ENCODE measurements at regions not wholly inside any gene's neighbourhood (a gene's known extent, or its start where the extent isn't known, plus 50 kb on each side); places are given as distances from the start of the nearest gene placed in this dataset.
A peak's percentile ranks its signal among the peaks of the same experiment; 100 is the strongest.

GRCh38 chr2:176934131-176934530, 278.5 kb upstream of the HNRNPA3 start:
- Histone ChIP-seq H3K27me3 (peaks cover 2% of the 10 kb centered on the region), H3K27ac (no peak overlapping the region)
- WGBS (ENCODE audit: low lambda C conversion rate, missing lambda C conversion rate): 95% methylated on average over 5 of the region's 5 CpGs

GRCh38 chr2:176934869-176935415, 277.7 kb upstream of the HNRNPA3 start:
- H3K9me2 ChIP-seq (replicated peaks; ENCODE audit: insufficient read depth): no peaks in the 10 kb centered on the region
- no peak overlapping the region for H3K4me2 ChIP-seq
- 50% methylated on average over 7 of the region's 7 CpGs for whole genome bisulfite sequencing (ENCODE audit: low lambda C conversion rate, missing lambda C conversion rate)
- H3K9me3 ChIP-seq (ENCODE audit: low read depth): no peaks in the 10 kb centered on the region
- no peak overlapping the region for H3K4me3 ChIP-seq
- TF ChIP-seq EZH2 (IDR thresholded peaks at IDR 0.05; ENCODE audit: borderline replicate concordance) (no peak), EZH2phosphoT487 (IDR thresholded peaks at IDR 0.05; ENCODE audit: low read depth, severe bottlenecking, unreplicated experiment) (no peak), CTCF (IDR thresholded peaks at IDR 0.05; ENCODE audit: poor library complexity) (no peak)
- H3K79me2 ChIP-seq: no peaks in the 10 kb centered on the region
- no peaks in the 10 kb centered on the region for H3K4me1 ChIP-seq (ENCODE audit: insufficient read depth)
- peak; percentile 16 for DNase-seq (ENCODE audit: low spot score)
- peaks cover 8% of the 10 kb centered on the region for H3K27me3 ChIP-seq
- H3K36me3 ChIP-seq (replicated peaks; ENCODE audit: insufficient read depth, low read depth): no peaks in the 10 kb centered on the region
- no peaks in the 10 kb centered on the region for H4K20me1 ChIP-seq (ENCODE audit: insufficient read depth, poor library complexity, severe bottlenecking)
- H2AFZ ChIP-seq: no peak overlapping the region
- no peak overlapping the region for H3K27ac ChIP-seq

More at GRCh38 chr2:176934131-176934530, 278.5 kb upstream of the HNRNPA3 start:
- no peaks in the 10 kb centered on the region for H3K79me2 ChIP-seq
- TF ChIP-seq EZH2 (IDR thresholded peaks at IDR 0.05; ENCODE audit: borderline replicate concordance) (no peak), CTCF (IDR thresholded peaks at IDR 0.05; ENCODE audit: poor library complexity) (no peak), EZH2phosphoT487 (IDR thresholded peaks at IDR 0.05; ENCODE audit: low read depth, severe bottlenecking, unreplicated experiment) (no peak)
- no peak overlapping the region for H3K4me3 ChIP-seq
- no peak for DNase-seq (ENCODE audit: low spot score)
- no peaks in the 10 kb centered on the region for H3K4me1 ChIP-seq (ENCODE audit: insufficient read depth)
- no peak overlapping the region for H3K4me2 ChIP-seq
- H3K9me2 ChIP-seq (replicated peaks; ENCODE audit: insufficient read depth): no peaks in the 10 kb centered on the region
- H2AFZ ChIP-seq: no peak overlapping the region
- no peaks in the 10 kb centered on the region for H4K20me1 ChIP-seq (ENCODE audit: insufficient read depth, poor library complexity, severe bottlenecking)
- H3K36me3 ChIP-seq (replicated peaks; ENCODE audit: insufficient read depth, low read depth): no peaks in the 10 kb centered on the region
- H3K9me3 ChIP-seq (ENCODE audit: low read depth): no peaks in the 10 kb centered on the region

GRCh38 chr2:176935543-176936102, 277.0 kb upstream of the HNRNPA3 start:
- Histone ChIP-seq H3K9me2 (replicated peaks; ENCODE audit: insufficient read depth) (no peaks in the 10 kb centered on the region), H3K4me3 (no peak overlapping the region), H3K4me1 (ENCODE audit: insufficient read depth) (no peaks in the 10 kb centered on the region), H4K20me1 (ENCODE audit: insufficient read depth, poor library complexity, severe bottlenecking) (no peaks in the 10 kb centered on the region), H3K9me3 (ENCODE audit: low read depth) (no peaks in the 10 kb centered on the region), H3K27ac (no peak overlapping the region), H3K36me3 (replicated peaks; ENCODE audit: insufficient read depth, low read depth) (no peaks in the 10 kb centered on the region), H3K4me2 (no peak overlapping the region), H3K79me2 (no peaks in the 10 kb centered on the region), H3K27me3 (peaks cover 11% of the 10 kb centered on the region), H2AFZ (no peak overlapping the region)
- TF ChIP-seq EZH2 (IDR thresholded peaks at IDR 0.05; ENCODE audit: borderline replicate concordance): no peak
- TF ChIP-seq EZH2phosphoT487 (IDR thresholded peaks at IDR 0.05; ENCODE audit: low read depth, severe bottlenecking, unreplicated experiment): no peak
- TF ChIP-seq CTCF (IDR thresholded peaks at IDR 0.05; ENCODE audit: poor library complexity): no peak
- 80% methylated on average over 5 of the region's 5 CpGs for WGBS (ENCODE audit: low lambda C conversion rate, missing lambda C conversion rate)
- no peak for DNase-seq (ENCODE audit: low spot score)
